GM10266 (cell line): ENCODE measurements at regions not wholly inside any gene's neighbourhood (a gene's known extent, or its start where the extent isn't known, plus 50 kb on each side); places are given as distances from the start of the nearest gene placed in this dataset.

ENCODE experiments used
- DNase-seq: peaks from one replicate; pipeline ENCODE4 v3.0.0; 2012; ENCODE audit errors: extremely low spot score
- TF ChIP-seq, protein P1 (sequence below): IDR thresholded peaks from 2 replicates; pipeline ENCODE4 v1.5.1; 2012; ENCODE audit warnings: mild to moderate bottlenecking, low read depth; ENCODE audit not compliant: control insufficient read depth, insufficient read depth; ENCODE audit errors: missing control alignments

DNA sequence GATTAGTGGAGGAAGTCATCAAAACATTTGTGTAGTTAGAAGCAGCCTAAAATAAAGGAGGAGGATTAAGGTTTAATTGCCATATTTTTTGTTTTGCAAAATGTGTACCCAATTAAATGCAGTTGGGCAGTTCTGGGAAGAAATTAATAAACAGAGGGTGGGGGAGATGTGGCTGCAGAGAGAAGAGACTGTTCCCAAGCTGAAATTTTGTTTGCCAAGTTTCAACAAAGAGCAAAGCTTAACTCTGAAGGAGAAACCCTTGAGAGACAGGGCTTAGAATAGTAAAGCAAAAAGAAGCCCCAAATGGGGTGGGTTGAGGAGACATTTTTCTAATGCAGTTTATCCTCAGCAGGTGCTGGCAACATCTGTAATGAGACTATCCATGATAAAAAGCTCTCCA, 298.0 kb upstream of the NRP1 start:
- TF ChIP-seq, protein P1, sequence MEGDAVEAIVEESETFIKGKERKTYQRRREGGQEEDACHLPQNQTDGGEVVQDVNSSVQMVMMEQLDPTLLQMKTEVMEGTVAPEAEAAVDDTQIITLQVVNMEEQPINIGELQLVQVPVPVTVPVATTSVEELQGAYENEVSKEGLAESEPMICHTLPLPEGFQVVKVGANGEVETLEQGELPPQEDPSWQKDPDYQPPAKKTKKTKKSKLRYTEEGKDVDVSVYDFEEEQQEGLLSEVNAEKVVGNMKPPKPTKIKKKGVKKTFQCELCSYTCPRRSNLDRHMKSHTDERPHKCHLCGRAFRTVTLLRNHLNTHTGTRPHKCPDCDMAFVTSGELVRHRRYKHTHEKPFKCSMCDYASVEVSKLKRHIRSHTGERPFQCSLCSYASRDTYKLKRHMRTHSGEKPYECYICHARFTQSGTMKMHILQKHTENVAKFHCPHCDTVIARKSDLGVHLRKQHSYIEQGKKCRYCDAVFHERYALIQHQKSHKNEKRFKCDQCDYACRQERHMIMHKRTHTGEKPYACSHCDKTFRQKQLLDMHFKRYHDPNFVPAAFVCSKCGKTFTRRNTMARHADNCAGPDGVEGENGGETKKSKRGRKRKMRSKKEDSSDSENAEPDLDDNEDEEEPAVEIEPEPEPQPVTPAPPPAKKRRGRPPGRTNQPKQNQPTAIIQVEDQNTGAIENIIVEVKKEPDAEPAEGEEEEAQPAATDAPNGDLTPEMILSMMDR: no peak
- DNase-seq: no peak

DNA sequence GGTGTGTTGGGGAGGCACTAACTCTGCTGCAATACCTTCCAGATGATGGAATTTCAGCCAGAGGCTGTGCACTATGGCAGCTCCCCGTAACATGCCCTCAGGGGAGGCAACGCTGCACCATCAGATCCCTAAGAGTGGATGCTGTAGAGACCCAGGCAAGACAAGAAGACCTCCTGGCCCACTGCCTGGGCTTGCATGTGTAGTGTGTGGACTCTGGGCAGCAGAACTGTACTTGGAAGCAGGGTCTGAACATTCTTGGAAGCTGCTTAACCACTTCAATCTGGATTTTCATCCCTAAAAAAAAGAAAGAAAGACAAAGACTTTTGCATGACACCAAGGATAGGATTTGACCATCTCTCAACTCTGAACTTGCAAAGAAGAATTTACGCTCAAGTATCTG, 297.5 kb upstream of the NRP1 start:
- TF ChIP-seq, protein P1: no peak
- no peak for DNase-seq

DNA sequence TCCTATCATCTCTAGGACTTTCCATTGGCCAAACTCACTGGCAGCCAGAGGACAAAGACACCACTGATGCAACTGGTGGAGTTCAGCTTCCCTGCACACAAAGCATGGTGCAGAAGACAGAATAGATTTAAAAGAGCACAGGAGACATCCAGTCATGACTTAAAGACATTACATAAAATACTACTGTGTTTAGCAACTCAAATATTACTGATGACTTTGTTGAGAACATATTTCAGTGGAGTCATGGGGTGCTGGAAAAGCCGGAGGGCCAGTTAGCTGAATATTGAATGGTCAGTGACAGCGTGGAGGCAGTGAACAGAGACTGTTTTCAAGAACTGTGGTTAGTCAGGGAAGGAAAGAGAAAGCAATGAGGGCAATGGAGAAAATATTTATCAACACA, 296.3 kb upstream of the NRP1 start:
- DNase-seq: no peak
- TF ChIP-seq, protein P1: no peak

DNA sequence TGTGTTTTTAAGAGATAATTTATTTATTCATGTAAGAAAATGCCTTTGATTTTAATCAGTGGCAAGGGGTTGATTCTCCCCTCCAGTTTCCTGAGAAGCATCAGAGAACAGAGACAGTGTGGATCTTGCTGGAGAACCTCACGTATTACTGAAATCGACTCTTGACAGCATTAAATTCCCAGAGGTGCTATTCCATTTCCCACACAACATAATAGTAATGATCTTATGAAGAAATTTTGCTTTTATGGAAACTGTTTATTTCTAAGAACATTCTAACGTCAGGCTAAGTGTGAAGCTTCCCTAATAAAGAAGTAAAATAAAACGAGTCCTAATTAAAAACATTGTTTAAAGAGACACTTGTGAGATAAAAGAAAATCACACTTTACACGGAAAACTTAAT, 293.1 kb upstream of the NRP1 start:
- TF ChIP-seq, protein P1: no peak
- no peak for DNase-seq

DNA sequence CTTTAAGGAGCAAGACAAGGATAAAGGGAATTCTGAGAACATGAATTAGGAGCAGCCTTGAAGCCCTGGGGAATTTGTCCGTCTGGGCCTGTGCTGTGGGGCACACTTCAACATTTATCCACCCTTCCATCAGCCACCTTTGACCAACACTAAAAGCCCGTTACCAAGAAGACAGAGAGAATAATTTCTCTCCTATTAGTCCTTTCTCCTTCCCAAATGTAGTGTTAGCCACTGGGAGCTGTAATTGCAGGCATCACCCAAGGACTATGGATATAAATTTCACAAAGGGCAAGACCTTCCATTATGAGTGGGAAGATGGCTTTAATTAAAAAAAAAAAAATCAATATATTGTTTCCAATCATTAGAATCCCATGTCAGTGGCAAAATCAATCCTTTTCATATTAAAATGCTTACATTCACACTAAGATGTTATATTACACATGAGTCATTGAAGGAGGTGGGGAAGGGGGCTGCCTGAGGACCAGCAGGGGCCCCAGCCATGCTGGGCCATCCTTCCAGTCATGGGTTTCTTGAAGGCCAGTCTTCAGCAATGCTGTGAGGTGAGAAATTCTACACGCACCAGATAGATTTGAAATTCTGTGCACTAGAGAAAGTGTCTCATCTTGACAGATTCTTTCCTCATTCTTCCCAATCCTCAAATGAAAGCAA, 292.5 kb upstream of the NRP1 start:
- no peak for DNase-seq
- TF ChIP-seq, protein P1: no peak

DNA sequence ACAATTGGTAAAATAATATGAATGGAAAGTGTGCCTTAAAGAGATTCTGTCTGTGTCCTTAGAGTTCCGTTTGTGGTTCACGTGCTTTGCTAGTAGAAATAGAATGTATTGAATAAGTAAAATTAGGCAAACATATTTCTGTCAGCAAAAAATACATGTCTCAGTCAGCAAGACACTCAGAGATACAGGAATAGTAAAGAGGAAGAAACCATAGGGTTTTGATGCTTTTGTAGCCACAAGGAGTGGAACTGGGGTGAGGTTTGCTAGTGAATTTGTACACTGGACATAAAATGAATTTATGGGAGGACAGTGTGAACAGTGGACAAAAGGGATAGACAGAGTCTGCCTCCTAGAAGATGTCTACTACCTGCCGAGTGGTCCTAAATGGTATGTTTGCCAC, 289.2 kb upstream of the NRP1 start:
- no peak for DNase-seq
- TF ChIP-seq, protein P1: no peak

DNA sequence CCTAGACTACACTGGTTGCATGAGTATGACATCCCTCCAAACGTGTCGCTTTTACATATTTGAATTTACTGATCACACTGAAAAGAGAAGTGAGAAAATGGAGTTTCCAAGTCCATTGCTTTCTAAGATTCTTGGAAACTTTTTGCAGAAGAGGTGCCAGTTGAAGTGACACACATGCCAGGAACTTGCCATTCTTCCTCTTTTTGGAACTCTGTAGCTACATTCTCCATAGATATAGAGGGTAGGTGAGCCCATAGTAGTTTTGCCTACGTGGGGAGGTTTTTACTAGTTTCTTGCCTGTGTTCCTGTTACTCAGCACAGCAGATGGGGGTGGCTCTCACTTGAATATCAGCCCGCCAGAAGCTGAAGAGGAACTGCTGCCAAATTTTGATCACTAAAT, 286.6 kb upstream of the NRP1 start:
- TF ChIP-seq, protein P1: no peak
- DNase-seq: no peak
